HG03342 (cell line): ENCODE measurements at regions not wholly inside any gene's neighbourhood (a gene's known extent, or its start where the extent isn't known, plus 50 kb on each side); places are given as distances from the start of the nearest gene placed in this dataset.
"Not testable (repeated sequence)": the region's sequence is repeated elsewhere in the genome, so short reads cannot be mapped to it uniquely, and the experiment has no call there.

ENCODE experiments used
- ATAC-seq: cut with Tn5 transposase; IDR thresholded peaks from one replicate; pipeline ENCODE4 v1.9.1; 2021; ENCODE audit warnings: mild to moderate bottlenecking, moderate library complexity; ENCODE audit not compliant: unreplicated experiment

GRCh38 chr4:151459375-151459774 lies 50.4 kb downstream of the FHIP1A start:
- ATAC-seq, result no peak

- no peak for ATAC-seq
These were observed 51.5 kb downstream of the FHIP1A start for GRCh38 chr4:151460434-151460833.

- no peak for ATAC-seq
These were observed 53.6 kb downstream of the FHIP1A start for GRCh38 chr4:151462554-151462953.

- ATAC-seq, result no peak
These were observed 60.0 kb downstream of the FHIP1A start for GRCh38 chr4:151468715-151469696.

- no peak for ATAC-seq
These were observed 61.0 kb downstream of the FHIP1A start for GRCh38 chr4:151469970-151470369.

- no peak for ATAC-seq
These were observed 62.8 kb downstream of the FHIP1A start for GRCh38 chr4:151471728-151472127.

- ATAC-seq, result no peak
These were observed 63.3 kb downstream of the FHIP1A start for GRCh38 chr4:151472297-151472696.

- ATAC-seq, result no peak
These were observed 63.7 kb downstream of the FHIP1A start for GRCh38 chr4:151472711-151473110.

- no peak for ATAC-seq
These were observed 64.6 kb downstream of the FHIP1A start for GRCh38 chr4:151473521-151474097.

GRCh38 chr4:151475035-151475714 lies 66.2 kb downstream of the FHIP1A start:
- no peak for ATAC-seq

GRCh38 chr4:151481813-151482212 lies 72.8 kb downstream of the FHIP1A start:
- ATAC-seq, result no peak

GRCh38 chr4:151484396-151485102 lies 75.6 kb downstream of the FHIP1A start:
- no peak for ATAC-seq

GRCh38 chr4:151485541-151486131 lies 76.7 kb downstream of the FHIP1A start:
- no peak for ATAC-seq

GRCh38 chr4:151486168-151486567 lies 77.2 kb downstream of the FHIP1A start:
- no peak for ATAC-seq

GRCh38 chr4:151488968-151489367 lies 80.0 kb downstream of the FHIP1A start:
- no peak for ATAC-seq

- ATAC-seq, result no peak
These were observed 80.7 kb downstream of the FHIP1A start for GRCh38 chr4:151489462-151490203.

- ATAC-seq, result not testable (repeated sequence)
These were observed 86.6 kb downstream of the FHIP1A start for GRCh38 chr4:151495612-151496011.

- not testable (repeated sequence) for ATAC-seq
These were observed 102.6 kb downstream of the FHIP1A start for GRCh38 chr4:151511548-151511947.

GRCh38 chr4:151517896-151518295 lies 108.9 kb downstream of the FHIP1A start:
- ATAC-seq, result no peak

GRCh38 chr4:151518359-151518758 lies 109.4 kb downstream of the FHIP1A start:
- no peak for ATAC-seq
